ENCODE measurements at regions not wholly inside any gene's neighbourhood (a gene's known extent, or its start where the extent isn't known, plus 50 kb on each side); places are given as distances from the start of the nearest gene placed in this dataset.
"Not testable (repeated sequence)": the region's sequence is repeated elsewhere in the genome, so short reads cannot be mapped to it uniquely, and the experiment has no call there.

DNA sequence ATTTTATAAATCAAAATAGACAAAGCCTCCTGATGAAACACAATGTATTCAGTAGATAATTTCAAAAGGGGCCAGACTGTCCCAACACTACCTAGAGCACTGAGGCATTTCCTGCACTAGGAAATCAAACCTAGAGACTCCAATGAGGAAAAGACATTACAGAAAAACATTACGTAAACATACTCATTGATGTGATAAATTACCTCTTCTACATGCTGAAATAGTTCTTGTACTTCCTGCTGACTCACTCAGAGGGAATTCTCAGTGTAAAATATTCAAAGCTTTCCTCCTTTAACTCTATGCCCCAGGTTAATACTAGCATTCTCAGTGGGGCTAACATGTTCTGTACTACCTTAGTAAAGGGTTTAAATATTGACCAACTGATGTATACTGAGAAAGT, 178.0 kb downstream of the ESM1 start:
- DNase-seq: no peak

DNA sequence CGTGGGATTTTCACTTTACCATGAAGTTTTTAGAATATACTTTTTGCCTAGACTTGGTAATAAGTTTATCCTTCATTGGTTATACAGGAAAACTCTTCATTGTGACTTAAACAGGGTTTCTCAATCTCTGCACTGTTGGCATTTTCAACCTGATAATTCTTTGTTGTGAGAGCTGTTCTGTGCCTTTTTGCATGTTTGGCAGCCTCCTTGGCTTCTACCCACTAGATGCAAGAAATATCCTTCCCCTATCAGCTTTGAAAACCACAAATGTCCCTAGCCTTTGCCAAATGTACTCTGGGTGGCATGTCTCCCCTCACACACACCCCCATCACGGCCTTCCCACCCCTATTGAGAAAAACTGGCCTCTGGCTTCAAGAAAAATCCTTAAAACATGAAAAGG, 180.9 kb downstream of the ESM1 start:
- DNase-seq: no peak

DNA sequence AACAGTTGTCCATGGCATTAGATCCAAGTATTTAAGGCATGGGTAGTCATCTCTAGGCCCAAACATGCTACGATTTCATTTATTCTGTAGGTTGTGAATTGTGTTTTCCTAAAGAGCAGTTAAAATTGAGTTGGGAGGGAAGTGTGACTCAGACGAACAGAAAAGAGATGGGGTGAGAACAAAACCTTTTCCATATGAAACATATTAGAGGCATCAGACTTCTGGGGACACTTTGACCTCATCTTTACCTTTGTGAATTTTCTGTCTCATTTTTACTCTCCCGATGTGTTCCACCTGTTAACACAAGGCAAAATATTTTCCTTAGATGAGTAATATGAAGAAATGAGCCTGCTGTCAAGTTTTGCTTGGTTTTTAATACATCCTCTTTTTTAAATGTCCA, 181.3 kb downstream of the ESM1 start:
- no peak for DNase-seq

DNA sequence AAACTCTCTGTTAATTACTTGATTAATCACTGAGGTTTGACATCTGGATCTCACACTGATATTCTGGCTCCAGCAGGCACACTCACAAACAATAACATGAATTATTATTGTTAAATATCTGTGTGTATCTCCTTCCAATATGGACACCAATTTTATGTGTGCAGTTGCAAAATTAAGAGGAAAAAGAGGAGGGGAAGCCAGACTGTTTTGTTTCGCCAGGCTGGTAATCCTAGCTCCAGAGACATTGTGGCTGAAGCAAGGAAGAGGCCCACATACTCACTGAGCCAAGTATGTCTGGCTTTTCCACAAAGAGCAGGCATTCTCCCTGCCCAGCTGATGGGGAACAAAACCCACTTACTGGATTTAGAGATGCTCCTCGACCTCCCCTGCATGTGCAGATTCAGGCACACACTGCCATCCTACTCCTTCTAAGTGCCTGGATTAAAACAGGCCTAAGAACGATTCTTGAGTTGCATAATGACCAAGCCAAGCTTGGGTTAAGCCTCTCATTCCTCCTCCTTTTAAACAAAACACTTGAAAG, 181.9 kb downstream of the ESM1 start:
- DNase-seq: peak; percentile 70

DNA sequence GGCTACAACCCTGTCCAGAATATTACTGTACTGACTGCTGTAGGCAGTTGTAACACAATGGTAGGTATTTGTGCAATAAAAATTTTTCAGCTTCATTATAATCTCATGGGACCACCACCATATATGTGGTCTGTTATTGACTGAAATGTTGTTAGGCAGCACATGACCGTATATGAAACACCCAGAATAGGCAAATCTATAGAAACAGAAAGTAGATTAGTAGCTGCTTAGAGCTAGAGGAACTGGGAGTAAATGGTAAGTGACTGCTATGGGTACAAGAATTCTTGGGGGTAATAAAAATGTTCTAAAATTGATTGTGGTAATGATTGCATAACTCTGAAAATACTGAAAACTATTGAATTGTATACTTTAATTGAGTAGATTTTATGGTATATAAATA, 185.7 kb downstream of the ESM1 start:
- DNase-seq: no peak

DNA sequence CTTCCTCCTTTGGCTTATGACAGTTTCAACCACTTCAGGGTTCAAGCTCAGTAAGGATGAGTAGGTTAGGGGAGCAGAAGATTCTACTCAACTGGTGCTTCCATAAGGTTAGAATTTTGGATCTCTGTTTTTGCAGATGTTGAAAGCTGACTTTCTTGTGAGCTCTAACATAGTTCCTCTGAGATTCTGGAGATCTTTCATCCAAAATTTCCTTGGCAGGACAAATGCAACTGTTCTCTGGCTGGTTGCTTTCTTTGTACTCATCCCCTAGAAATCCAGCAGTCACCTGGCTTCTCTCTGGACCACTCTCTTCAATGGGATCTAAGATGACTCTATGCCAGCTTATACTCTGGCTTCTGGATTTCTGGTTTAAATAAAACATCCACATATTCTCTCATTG, 189.6 kb downstream of the ESM1 start:
- no peak for DNase-seq

DNA sequence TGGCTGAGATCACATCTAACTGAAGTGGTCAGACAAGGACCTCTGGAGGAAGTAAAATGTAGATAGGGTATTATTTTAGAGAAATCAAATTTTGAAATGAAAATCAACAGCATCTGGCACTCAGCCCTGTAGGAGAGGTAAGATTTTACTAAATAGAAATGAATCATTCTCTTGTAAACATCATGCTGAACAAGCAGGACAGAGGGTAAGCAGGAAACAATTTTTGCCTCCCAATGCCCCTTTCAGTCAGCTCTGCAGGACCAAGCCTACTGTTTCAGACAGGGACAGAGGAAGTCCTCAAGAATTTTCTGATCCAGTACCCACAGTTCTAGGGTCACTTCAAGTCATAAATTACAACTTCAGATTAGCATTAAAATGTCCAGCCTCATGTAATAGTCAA, 190.1 kb downstream of the ESM1 start:
- no peak for DNase-seq

DNA sequence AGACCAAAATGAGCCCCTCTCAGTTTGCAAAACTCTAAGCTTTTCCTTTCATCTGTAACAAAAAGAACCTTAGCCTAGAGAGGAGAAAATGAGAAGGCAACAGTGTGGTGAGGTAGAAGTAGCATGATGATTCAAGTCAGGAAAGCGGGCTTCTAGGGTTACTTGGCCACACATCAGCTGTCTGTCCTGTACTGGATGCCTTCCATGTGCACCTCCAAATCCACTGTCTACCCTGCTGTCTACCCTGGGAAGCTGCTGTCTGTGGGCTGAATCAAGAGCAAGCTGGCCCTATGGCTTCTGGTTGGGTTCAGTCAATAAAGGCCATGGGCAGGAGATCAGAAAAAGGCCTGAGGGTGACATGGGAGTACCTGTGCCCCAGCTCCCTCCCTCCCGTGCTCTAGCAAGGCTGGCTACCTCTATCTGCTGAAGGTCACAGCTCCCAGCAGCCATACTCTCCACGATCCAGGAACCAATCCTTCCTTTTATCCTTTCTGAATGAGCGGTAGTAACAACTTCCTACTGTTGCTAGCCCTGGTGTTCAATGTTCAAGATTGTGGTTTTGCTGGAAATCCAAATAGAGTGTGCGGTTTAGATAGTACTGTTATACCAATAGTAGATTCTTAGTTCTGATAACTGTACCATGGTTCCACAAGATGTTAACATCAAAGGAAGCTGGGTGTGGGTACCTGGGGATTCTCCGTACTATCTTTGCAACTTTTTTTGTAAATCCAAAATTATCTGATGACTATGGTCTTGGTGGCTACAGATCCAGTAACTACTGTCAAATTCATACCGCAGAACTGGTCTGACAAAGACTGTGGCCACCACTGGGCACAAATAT, 191.0 kb downstream of the ESM1 start:
- DNase-seq: no peak

DNA sequence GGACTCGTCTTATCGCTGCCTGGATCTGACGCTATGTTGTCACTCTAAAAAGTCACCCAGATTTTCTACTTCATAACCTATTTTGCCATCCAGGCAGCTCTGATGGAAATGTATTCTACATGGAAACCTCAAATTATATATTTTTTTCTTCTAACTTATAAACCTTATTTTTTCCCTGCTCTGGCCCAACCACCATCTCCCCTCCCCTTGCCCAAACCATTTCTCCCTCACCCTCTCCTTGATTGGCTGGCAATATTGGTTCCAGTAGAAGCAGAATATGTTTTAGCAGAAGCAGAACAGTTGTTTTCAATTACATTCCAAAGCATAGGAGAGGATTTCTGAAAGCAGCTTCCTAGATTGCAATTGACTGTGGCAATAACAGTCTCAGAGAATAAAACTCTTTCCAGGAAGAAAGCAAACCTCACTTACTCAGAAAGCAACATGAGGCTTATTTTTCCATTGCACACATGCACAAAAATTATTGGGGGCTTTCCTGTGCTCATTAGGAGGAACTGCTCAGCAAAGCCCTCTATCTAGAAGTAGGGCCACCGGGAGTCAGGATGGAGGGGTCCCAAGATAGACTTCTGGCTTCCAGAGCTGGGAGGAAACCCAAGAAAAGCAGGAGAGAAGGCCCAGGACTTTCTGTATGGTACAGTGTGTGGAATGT, 191.8 kb downstream of the ESM1 start:
- peak; percentile 81 for DNase-seq

DNA sequence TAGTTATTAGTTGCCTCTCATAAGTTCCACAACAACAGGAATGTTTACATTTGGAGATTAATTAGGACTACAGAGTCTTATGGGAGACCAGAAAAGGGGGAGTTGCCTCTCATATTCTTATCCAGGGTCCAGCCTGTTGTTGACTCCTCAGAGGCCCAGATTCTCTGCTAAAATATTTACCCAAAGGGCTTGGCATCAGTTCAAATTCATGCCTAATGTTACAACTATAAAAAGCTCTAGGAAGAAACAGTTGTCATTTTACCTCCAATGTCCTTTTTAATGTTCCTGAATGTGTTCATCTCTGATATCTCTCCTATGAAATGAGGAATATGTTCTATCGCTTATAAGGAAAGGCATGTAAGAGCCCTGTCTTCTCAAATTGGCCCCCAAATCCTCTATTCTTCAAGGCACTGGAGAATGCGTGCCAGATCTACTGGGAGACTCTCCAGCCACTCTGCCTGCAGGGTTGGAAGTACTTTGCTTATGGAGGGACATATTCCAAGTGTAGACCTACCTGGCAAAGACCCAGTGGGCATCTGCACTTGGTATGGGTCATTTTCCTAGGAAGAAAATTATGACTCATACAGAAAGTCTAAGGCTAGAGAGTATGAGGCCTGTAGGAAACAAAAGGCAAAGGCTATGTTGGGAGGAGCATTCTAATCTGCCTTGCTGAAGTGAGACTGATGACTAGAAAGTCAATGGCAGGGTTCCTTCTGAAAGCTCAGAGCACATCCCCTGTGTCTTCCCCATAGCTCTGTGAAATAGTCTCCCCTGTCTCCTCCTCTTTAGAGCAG, 192.6 kb downstream of the ESM1 start:
- DNase-seq: no peak

DNA sequence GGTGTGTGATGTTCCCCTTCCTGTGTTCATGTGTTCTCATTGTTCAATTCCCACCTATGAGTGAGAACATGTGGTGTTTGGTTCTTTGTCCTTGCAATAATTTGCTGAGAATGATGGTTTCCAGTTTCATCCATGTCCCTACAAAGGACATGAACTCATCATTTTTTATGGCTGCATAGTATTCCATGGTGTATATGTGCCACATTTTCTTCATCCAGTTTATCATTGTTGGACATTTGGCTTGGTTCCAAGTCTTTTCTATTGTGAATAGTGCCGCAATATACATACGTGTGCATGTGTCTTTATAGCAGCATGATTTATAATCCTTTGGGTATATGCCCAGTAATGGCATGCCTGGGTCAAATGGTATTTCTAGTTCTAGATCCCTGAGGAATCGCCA, 197.5 kb downstream of the ESM1 start:
- not testable (repeated sequence) for DNase-seq

DNA sequence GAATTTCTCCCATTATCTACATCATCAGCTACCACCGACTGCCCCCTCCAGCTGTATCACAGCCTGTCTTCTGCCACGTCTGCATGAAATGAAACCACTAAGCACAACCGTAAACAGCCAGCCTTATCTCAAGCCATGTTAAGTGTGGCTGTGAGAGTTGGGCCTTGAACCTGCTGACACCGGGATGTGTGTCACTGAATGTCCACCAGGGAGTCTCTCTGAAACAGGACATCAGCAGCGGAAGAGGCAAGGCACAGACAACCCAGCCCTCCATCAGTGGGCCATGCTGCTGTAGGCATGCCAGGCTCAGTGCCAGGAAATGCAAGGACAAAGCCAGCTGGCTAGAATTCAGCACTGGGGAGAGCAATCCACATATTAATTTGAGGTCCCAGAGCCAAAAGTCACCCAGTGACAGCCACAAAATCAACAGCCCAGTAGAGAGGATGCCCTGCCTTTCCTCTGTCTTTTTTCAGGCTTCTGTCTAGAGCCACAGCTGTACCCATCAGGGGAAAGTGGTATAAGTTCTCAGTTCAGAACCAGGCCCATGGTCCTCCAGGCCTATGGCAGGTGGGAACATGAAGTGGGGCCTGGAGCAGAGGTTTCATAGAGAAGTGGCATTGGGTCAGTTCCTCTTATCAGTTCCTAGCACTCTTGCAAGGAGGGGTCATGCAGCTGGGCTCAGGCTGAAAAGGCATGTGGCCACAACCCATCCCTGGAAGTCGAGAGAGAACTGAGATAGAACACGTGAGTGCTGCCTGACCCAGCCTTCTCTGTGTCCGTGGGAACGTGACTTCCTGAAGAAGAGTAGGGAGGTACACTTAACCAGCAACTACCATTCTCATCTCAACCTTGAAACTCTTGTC, 199.4 kb downstream of the ESM1 start:
- DNase-seq: peak; percentile 84

DNA sequence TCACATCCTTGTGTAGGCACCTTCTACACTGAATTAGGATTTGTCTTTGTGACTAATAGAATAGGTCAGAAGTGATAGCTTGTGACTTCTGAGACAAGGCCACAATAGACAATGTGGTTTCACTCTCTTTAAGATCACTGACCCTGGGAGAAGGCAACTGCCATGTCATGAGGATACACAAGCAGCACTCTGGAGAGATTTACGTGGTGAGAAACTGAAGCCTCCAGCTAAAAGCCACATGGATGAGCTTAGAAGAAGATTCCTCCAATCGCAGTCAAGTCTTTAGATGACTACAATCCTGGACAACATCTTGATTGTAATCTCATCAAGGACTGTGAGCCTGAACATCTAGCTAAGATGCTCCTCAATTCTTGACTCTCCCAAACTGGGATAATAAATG, 206.6 kb downstream of the ESM1 start:
- DNase-seq: no peak

DNA sequence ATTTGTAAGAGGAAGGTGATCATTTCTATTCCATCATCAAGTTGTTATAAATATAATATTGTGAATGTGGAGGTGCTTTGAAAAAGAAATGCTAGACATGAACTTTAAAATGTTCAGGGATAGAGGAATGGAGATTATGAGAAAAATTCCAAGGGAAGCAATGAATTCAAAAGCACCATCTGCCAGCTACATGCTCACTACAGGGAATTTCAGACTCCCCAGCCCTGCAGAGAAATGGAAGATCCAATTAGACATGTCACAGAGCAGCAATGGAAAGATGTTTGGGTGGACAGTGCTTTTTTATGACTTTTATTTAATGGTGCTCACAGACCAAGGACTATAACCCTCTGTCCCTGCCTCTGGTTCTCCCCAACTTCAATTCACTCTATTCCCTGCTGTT, 209.7 kb downstream of the ESM1 start:
- no peak for DNase-seq

DNA sequence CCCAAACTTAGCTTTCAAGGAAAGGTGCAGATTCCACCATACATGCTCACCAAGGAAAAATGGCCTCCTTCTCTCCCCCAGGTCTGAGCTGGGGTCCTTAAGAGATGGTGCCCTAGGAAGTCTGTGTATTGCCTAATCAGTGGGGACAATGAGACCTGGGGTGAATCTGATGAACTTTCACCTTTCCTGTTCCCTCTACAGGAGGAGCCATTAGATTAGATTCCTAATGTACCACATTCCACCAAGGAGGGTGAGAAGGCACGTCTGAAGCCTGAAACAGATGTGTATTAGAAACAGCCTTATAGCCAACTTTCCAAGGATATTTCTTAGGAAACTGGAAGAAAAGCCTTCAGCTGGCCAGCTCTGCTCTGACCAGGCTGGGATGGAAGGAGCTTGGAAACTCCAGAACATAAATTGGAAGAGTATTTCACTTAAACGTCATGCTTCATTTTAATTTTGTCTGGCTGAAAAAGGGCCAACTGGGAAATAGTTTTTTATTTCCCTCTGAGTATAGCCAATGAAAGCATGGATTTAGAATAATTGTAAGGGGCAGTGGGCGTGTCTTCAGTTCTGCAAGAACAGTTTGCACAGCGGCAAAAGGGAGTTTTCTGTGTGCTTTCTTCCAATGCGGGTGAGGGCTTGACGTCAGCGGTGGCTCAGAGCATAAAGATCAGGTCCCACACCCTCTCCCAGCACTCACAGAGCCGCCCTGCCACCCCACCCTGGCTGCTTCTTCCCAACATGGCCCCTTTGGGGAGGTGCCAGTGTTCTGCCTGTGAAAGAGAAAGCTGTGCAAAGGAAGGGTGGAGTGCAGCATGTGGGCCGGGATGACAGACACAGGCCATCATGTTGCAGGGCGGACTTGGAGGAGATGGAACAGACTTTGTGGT, 210.9 kb downstream of the ESM1 start:
- peak; percentile 94 for DNase-seq

DNA sequence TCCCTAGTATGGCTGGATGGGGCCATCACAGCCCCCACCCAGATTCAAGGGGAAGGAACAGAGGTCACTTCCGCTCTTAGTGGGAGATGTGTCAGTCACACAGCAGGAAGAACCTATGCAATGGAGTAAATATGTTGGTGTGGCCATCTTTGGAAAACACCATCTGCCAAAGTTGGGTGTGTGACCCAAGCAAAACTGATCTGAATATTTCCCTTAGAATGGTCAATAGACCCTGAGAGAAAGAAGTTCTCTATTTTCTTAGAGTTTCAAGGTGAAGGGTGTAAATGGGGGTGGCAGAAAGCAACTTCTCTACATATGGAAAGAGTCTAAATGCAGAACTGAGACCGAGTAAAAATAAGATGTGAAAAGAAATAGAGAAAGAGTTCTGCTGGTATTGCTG, 212.7 kb downstream of the ESM1 start:
- no peak for DNase-seq

DNA sequence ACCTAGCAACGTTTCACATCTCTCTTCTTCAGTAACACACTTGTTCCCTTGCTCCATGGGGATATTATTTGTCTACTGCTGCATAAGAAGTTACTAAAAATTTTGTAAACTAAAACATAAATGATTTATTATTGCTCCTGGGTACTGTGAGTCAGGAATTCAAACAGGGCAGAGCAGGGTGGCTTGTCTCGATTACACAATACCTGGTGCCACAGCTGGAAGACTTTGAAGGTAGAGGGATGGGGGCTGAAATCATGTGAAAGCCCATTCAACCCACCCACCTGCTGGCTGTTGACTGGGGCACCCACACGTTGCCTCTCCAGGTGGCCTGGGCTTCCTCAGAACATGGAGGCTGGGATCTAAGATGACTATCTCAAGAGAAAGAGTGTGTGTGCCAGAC, 213.2 kb downstream of the ESM1 start:
- DNase-seq: no peak

DNA sequence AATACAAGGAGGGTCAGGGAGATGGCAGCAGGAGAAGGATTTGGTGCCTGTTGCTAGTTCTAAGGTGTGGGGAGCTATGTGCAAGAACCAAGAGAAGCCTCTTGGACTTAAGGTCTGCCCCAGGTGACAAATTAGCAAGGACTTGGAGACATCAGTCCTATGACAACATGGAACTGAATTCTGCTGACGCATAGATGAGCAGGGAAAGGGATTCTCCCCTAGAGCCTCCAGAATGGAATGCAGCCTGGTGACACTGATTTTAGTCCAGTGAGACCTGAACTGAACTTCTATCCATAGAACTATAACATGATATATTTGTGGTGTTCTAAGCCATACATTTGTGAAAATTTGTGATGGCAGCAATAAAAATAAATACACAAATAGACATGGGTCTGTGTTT, 215.6 kb downstream of the ESM1 start:
- no peak for DNase-seq

DNA sequence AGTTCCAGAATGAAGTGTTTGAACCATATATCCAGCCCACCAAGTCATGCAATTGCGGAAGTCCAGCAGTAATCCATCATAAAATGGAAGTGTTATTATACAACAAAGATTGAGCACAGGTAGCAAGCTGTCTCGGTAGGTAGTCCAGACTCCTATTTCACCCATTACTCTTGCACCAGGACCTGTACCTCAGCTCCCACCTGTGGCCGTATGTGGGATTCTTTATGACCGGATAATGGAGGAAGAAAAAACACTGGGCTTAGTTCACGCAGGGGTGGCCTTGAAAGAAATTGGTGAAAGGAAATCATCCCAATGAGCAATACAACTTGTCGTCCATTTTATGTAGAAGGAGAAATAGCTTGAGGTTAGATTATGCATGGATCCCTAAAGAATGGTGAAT, 216.3 kb downstream of the ESM1 start:
- DNase-seq: no peak

DNA sequence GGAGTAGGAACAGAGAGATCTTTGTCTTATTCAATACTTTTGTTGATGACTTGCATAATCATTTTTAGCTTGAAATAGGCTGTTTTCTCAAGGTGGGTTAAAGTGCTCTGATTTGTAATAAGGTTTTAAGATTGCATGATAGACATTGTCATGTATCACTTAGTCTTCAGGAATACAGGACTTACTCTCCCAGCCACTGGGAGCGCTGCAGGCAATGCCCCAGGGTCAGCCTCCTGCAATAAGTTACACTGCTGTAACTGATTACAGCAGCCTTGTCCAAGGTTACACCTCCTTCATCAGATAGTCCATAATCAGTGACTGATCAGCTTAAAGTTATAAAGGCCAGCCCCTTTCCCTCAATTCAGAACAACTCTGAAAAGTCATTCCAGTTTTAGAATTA, 218.6 kb downstream of the ESM1 start:
- no peak for DNase-seq
